A549 (cell line): ENCODE measurements at regions not wholly inside any gene's neighbourhood (a gene's known extent, or its start where the extent isn't known, plus 50 kb on each side); places are given as distances from the start of the nearest gene placed in this dataset.

Source experiments
- ATAC-seq, 2 experiments: fragments of 200-7000 bp in 1 of 2; fragments of >200 bp in 1 of 2; cut with Nextera tagmentation in 1 of 2; cut with Tn5 transposase in 1 of 2; 3 replicates each; pipeline versions ENCODE4 v1.8.0 to v1.9.1; 2018 to 2020; ENCODE audit warnings: mild to moderate bottlenecking in 1 of 2, moderate library complexity in 1 of 2
- CTCF ChIA-PET: fragments of 300-600 bp; sonication (Branson Sonifier 250); formaldehyde crosslinking; extraction: SDS; loops from one replicate; lab custom pipeline; 2021; ENCODE audit warnings: antibody characterized with exemption, inconsistent platforms; lab: Yijun Ruan, JAX
- POLR2A ChIA-PET: fragments of 350-600 bp; formaldehyde crosslinking; extraction: SDS; loops from one replicate; lab custom pipeline; 2021; ENCODE audit warnings: antibody characterized with exemption, inconsistent platforms; lab: Yijun Ruan, JAX
- DNase-seq, 2 experiments: peaks; one replicate each; pipeline versions ENCODE4 v3.0.0 to v3.0.0-alpha.2; 2011 to 2016; ENCODE audit warnings: low read depth in 1 of 2, low spot score in 1 of 2
- FAIRE-seq: peaks from 2 replicates; lab custom pipeline; 2011; peaks lifted over from hg19 to GRCh38; lab: Jason Lieb, UNC
- H3K27ac ChIP-seq, 2 experiments: fragments of >200 bp; sonication (Bioruptor Twin); formaldehyde crosslinking; 3 replicates each; pipeline ENCODE4 v1.5.1; 2016 to 2017
- H3K4me1 ChIP-seq: fragments of >200 bp; sonication (Bioruptor Twin); formaldehyde crosslinking; 3 replicates; pipeline ENCODE4 v1.6.1; 2016
- H3K4me2 ChIP-seq: fragments of >200 bp; sonication (Bioruptor Twin); formaldehyde crosslinking; 3 replicates; pipeline ENCODE4 v1.6.1; 2016
- H3K4me3 ChIP-seq: fragments of >200 bp; sonication (Bioruptor Twin); formaldehyde crosslinking; 3 replicates; pipeline ENCODE4 v1.5.1; 2016
- H3K9me3 ChIP-seq: fragments of >200 bp; sonication (Bioruptor Twin); formaldehyde crosslinking; 3 replicates; pipeline ENCODE4 v1.6.1; 2016
- CBX8 ChIP-seq: fragments of 200-600 bp; sonication (generic); IDR thresholded peaks from 2 replicates; pipeline ENCODE4 v1.6.1; 2016
- CEBPB ChIP-seq, 2 experiments: fragments of >200 bp in 1 of 2; sonication (Bioruptor Twin) in 1 of 2; formaldehyde crosslinking in 1 of 2; IDR thresholded peaks; 2 replicates each; pipeline ENCODE4 v1.6.1; 2012 to 2016
- CHD2 ChIP-seq: fragments of 150-350 bp; IDR thresholded peaks from 2 replicates; pipeline ENCODE4 v1.6.1; 2014; ENCODE audit warnings: low read length; ENCODE audit not compliant: partially characterized antibody
- EHF ChIP-seq: fragments of 250-450 bp; sonication (Bioruptor Pico); IDR thresholded peaks from 2 replicates; pipeline ENCODE4 v1.5.0; 2020; ENCODE audit warnings: mild to moderate bottlenecking
- EP300 ChIP-seq, 2 experiments: fragments of >200 bp; sonication (Bioruptor Twin); formaldehyde crosslinking; IDR thresholded peaks; 2 replicates in 1 of 2; 3 replicates in 1 of 2; pipeline ENCODE4 v1.6.1; 2016 to 2017
- FOSB ChIP-seq: fragments of 250-450 bp; sonication (Bioruptor Pico); IDR thresholded peaks from 2 replicates; pipeline ENCODE4 v1.5.0; 2020; ENCODE audit warnings: mild to moderate bottlenecking, moderate library complexity
- FOSL2 ChIP-seq, 2 experiments: fragments of 450-650 bp in 1 of 2; fragments of >200 bp in 1 of 2; sonication (Bioruptor Twin) in 1 of 2; formaldehyde crosslinking; IDR thresholded peaks; 2 replicates each; pipeline versions ENCODE4 v1.5.0 to v1.6.1; 2016 to 2020; ENCODE audit warnings: mild to moderate bottlenecking in 1 of 2, moderate library complexity in 1 of 2
- GATA3 ChIP-seq: IDR thresholded peaks from 2 replicates; pipeline ENCODE4 v1.6.1; 2012; ENCODE audit warnings: borderline replicate concordance
- HOXB5 ChIP-seq: fragments of 250-450 bp; sonication (Bioruptor Pico); IDR thresholded peaks from 2 replicates; pipeline ENCODE4 v1.5.0; 2020; ENCODE audit warnings: mild to moderate bottlenecking, moderate library complexity
- JUNB ChIP-seq: fragments of >200 bp; sonication (Bioruptor Twin); formaldehyde crosslinking; IDR thresholded peaks from 2 replicates; pipeline ENCODE4 v1.6.1; 2016
- KDM5A ChIP-seq: fragments of 200-600 bp; sonication (generic); IDR thresholded peaks from 2 replicates; pipeline ENCODE4 v1.6.1; 2016; ENCODE audit warnings: antibody characterized with exemption, mild to moderate bottlenecking
- MYC ChIP-seq: IDR thresholded peaks from 2 replicates; pipeline ENCODE4 v1.6.1; 2012; ENCODE audit warnings: mild to moderate bottlenecking, inconsistent platforms, low read length, improper control_type of control experiment, borderline replicate concordance
- NFE2L2 ChIP-seq: fragments of 150-350 bp; conservative IDR thresholded peaks from 2 replicates; pipeline ENCODE4 v1.6.1; 2014; ENCODE audit warnings: low read length
- PHF8 ChIP-seq: fragments of 200-600 bp; sonication (generic); IDR thresholded peaks from 2 replicates; pipeline ENCODE4 v1.6.1; 2016; ENCODE audit warnings: low read depth, mild to moderate bottlenecking, antibody characterized with exemption, moderate library complexity, borderline replicate concordance
- TFCP2L1 ChIP-seq: fragments of 250-450 bp; sonication (Bioruptor Pico); IDR thresholded peaks from 2 replicates; pipeline ENCODE4 v1.5.0; 2021; ENCODE audit warnings: mild to moderate bottlenecking
- ZC3H11A ChIP-seq: fragments of 450-650 bp; IDR thresholded peaks from 2 replicates; pipeline ENCODE4 v1.6.1; 2014; ENCODE audit warnings: antibody characterized with exemption, mild to moderate bottlenecking
- ZSCAN20 ChIP-seq: fragments of 250-450 bp; sonication (Bioruptor Pico); IDR thresholded peaks from 2 replicates; pipeline ENCODE4 v1.8.0; 2022; ENCODE audit warnings: mild to moderate bottlenecking, moderate library complexity
- WGBS: methylation state at CpG from one replicate; pipeline ENCODE4 v1.1.6; 2017; ENCODE audit errors: missing lambda C conversion rate; 5-methylcytosine and 5-hydroxymethylcytosine counted together
- TF ChIP-seq, protein P1 (sequence below): IDR thresholded peaks from 2 replicates; pipeline ENCODE4 v1.6.1; 2012; ENCODE audit warnings: low read depth, borderline replicate concordance
- TF ChIP-seq, protein P2 (sequence below): fragments of 200-600 bp; sonication (generic); IDR thresholded peaks from 2 replicates; pipeline ENCODE4 v1.6.1; 2016; ENCODE audit warnings: antibody characterized with exemption, mild to moderate bottlenecking, moderate library complexity
- TF ChIP-seq, protein P3 (sequence below): fragments of 250-450 bp; sonication (Bioruptor Pico); IDR thresholded peaks from 2 replicates; pipeline ENCODE4 v1.5.0; 2021; ENCODE audit warnings: mild to moderate bottlenecking, moderate library complexity, borderline replicate concordance
- TF ChIP-seq, protein P4 (sequence below): fragments of 450-650 bp; IDR thresholded peaks from 2 replicates; pipeline ENCODE4 v1.6.1; 2014; ENCODE audit warnings: antibody characterized with exemption

DNA sequence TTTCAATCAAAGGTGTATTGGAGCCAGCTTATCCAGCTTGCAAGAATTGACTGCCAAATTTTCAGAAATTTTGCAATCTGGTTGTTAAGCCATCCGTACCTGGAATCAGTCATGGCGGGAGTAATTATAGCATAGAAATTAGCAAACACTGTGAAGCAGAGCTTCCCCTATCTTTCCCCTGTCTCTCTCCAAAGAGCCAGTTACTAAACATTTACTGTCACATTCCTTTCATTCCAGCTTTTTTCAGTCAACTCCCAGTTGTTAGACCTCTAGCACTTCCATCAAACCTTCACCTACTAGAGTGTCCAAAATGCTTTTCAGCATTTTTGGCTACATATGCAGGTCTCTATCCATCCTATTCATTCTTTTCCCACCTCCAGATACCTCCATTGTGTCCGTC, 137.4 kb downstream of the MC4R start:
- FAIRE-seq: no peak
- CTCF ChIA-PET: no interaction called here
- POLR2A ChIA-PET: no interaction called here

DNA sequence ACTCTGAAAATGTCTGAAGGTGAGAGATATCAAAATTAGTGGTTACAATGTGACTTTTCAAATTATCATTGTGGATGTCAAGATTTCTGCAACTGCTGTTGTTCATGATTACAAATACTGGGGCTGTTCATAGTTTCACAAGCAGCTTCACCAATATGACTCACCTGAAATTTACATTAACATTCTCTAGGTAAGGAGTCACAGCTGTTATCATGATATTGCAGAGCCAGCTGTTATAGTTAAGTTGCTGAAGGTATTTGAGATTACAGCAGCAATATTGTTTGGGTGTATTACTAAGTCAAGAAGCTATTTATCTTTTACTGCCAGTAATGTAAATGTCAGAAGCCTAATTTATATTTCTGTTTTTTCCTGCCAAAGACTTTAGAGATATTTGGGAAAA, 140.0 kb downstream of the MC4R start:
- Histone ChIP-seq H3K27ac (no peak overlapping the region), H3K4me1 (no peaks in the 10 kb centered on the region; the same call in 2 of the 3 replicates), H3K9me3 (no peaks in the 10 kb centered on the region), H3K4me3 (no peak overlapping the region), H3K4me2 (0 out of 3 replicates have a peak overlapping the region, but pooled peaks have one; percentile 8)
- FAIRE-seq (no peak), DNase-seq (peak; percentile 5 to 15), ATAC-seq (no peak; a peak in 2 of 6 replicates)
- ChIA-PET POLR2A (no interaction called here), CTCF (no interaction called here)
- TF ChIP-seq GATA3 (peak; percentile 65; the same call in 1 of the 2 replicates), CEBPB (IDR thresholded peaks at IDR 0.05) (peak in 1 of 2 experiments; percentile 66; a peak in 2 of 4 replicates), CHD2 (no peak), JUNB (peak; percentile 50; the same call in 1 of the 2 replicates), FOSL2 (IDR thresholded peaks at IDR 0.05) (peak; percentile 64), FOSL2 (CRISPR knock-in tag; IDR thresholded peaks at IDR 0.05) (peak; percentile 55), FOSB (CRISPR knock-in tag) (no peak)
- TF ChIP-seq, protein P1, sequence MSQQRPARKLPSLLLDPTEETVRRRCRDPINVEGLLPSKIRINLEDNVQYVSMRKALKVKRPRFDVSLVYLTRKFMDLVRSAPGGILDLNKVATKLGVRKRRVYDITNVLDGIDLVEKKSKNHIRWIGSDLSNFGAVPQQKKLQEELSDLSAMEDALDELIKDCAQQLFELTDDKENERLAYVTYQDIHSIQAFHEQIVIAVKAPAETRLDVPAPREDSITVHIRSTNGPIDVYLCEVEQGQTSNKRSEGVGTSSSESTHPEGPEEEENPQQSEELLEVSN: no peak

More for the DNA sequence above, 137.4 kb downstream of the MC4R start:
- 69% methylated on average over 3 of the region's 3 CpGs for WGBS
- H3K4me1 ChIP-seq: no peaks in the 10 kb centered on the region; the same call in 2 of the 3 replicates
- DNase-seq (no peak), ATAC-seq (no peak)
- H3K4me3 ChIP-seq: no peak overlapping the region
- H3K27ac ChIP-seq: no peak overlapping the region
- TF ChIP-seq KDM5A: no peak
- TF ChIP-seq CBX8: no peak
- TF ChIP-seq MYC: no peak
- no peak for TF ChIP-seq FOSB (CRISPR knock-in tag)
- TF ChIP-seq NFE2L2: no peak
- TF ChIP-seq EHF (CRISPR knock-in tag): no peak
- no peak for TF ChIP-seq PHF8
- no peak for TF ChIP-seq HOXB5
- TF ChIP-seq, protein P2, sequence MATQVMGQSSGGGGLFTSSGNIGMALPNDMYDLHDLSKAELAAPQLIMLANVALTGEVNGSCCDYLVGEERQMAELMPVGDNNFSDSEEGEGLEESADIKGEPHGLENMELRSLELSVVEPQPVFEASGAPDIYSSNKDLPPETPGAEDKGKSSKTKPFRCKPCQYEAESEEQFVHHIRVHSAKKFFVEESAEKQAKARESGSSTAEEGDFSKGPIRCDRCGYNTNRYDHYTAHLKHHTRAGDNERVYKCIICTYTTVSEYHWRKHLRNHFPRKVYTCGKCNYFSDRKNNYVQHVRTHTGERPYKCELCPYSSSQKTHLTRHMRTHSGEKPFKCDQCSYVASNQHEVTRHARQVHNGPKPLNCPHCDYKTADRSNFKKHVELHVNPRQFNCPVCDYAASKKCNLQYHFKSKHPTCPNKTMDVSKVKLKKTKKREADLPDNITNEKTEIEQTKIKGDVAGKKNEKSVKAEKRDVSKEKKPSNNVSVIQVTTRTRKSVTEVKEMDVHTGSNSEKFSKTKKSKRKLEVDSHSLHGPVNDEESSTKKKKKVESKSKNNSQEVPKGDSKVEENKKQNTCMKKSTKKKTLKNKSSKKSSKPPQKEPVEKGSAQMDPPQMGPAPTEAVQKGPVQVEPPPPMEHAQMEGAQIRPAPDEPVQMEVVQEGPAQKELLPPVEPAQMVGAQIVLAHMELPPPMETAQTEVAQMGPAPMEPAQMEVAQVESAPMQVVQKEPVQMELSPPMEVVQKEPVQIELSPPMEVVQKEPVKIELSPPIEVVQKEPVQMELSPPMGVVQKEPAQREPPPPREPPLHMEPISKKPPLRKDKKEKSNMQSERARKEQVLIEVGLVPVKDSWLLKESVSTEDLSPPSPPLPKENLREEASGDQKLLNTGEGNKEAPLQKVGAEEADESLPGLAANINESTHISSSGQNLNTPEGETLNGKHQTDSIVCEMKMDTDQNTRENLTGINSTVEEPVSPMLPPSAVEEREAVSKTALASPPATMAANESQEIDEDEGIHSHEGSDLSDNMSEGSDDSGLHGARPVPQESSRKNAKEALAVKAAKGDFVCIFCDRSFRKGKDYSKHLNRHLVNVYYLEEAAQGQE: no peak
- no peak for TF ChIP-seq GATA3
- no peak for TF ChIP-seq ZC3H11A
- TF ChIP-seq EP300 (IDR thresholded peaks at IDR 0.05): no peak
- no peak for TF ChIP-seq ZSCAN20
- TF ChIP-seq, protein P3, sequence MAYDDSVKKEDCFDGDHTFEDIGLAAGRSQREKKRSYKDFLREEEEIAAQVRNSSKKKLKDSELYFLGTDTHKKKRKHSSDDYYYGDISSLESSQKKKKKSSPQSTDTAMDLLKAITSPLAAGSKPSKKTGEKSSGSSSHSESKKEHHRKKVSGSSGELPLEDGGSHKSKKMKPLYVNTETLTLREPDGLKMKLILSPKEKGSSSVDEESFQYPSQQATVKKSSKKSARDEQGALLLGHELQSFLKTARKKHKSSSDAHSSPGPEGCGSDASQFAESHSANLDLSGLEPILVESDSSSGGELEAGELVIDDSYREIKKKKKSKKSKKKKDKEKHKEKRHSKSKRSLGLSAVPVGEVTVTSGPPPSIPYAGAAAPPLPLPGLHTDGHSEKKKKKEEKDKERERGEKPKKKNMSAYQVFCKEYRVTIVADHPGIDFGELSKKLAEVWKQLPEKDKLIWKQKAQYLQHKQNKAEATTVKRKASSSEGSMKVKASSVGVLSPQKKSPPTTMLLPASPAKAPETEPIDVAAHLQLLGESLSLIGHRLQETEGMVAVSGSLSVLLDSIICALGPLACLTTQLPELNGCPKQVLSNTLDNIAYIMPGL (CRISPR knock-in tag): no peak
- TF ChIP-seq, protein P4, sequence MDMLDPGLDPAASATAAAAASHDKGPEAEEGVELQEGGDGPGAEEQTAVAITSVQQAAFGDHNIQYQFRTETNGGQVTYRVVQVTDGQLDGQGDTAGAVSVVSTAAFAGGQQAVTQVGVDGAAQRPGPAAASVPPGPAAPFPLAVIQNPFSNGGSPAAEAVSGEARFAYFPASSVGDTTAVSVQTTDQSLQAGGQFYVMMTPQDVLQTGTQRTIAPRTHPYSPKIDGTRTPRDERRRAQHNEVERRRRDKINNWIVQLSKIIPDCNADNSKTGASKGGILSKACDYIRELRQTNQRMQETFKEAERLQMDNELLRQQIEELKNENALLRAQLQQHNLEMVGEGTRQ: no peak
- TF ChIP-seq TFCP2L1 (CRISPR knock-in tag): no peak
- no peak overlapping the region for H3K4me2 ChIP-seq
- H3K9me3 ChIP-seq: no peaks in the 10 kb centered on the region
